Endodermal cell (in vitro differentiated cells): ENCODE measurements at regions not wholly inside any gene's neighbourhood (a gene's known extent, or its start where the extent isn't known, plus 50 kb on each side); places are given as distances from the start of the nearest gene placed in this dataset.

Experiments used
- DNase-seq: peaks from one replicate; pipeline ENCODE4 v3.0.0-alpha.2; 2017
- H3K27ac ChIP-seq: 2 replicates; pipeline ENCODE4 v1.5.1; 2013; ENCODE audit warnings: mild to moderate bottlenecking, low read depth, low read length, moderate library complexity
- H3K27me3 ChIP-seq: 2 replicates; pipeline ENCODE4 v1.6.1; 2013; ENCODE audit warnings: mild to moderate bottlenecking, low read length, moderate library complexity; ENCODE audit not compliant: insufficient read depth, control insufficient read depth, poor library complexity, severe bottlenecking
- H3K36me3 ChIP-seq: 2 replicates; pipeline ENCODE4 v1.7.0; 2013; ENCODE audit warnings: mild to moderate bottlenecking, low read length, moderate library complexity; ENCODE audit not compliant: control insufficient read depth, insufficient read depth
- H3K4me1 ChIP-seq: one replicate; pipeline ENCODE4 v1.7.0; 2013; ENCODE audit warnings: low read length; ENCODE audit not compliant: control insufficient read depth, insufficient read depth
- H3K4me3 ChIP-seq: 2 replicates; pipeline ENCODE4 v1.5.1; 2013; ENCODE audit warnings: mild to moderate bottlenecking, low read length, moderate library complexity
- H3K9ac ChIP-seq: 2 replicates; pipeline ENCODE4 v1.6.1; 2013; ENCODE audit warnings: mild to moderate bottlenecking, low read length, moderate library complexity; ENCODE audit not compliant: poor library complexity, severe bottlenecking; ENCODE audit errors: extremely low read depth
- H3K9me3 ChIP-seq: 2 replicates; pipeline ENCODE4 v1.6.1; 2013; ENCODE audit warnings: mild to moderate bottlenecking, low read length, moderate library complexity; ENCODE audit not compliant: control insufficient read depth
- H3K27ac Mint-ChIP-seq: 2 replicates; pipeline ENCODE4 v1.8.0; 2020; ENCODE audit warnings: mixed read lengths
- H3K27me3 Mint-ChIP-seq: 2 replicates; pipeline ENCODE4 v1.8.0; 2021; ENCODE audit warnings: mild to moderate bottlenecking, mixed read lengths; ENCODE audit not compliant: insufficient read depth
- H3K36me3 Mint-ChIP-seq: 2 replicates; pipeline ENCODE4 v1.8.0; 2020; ENCODE audit warnings: low read depth, mixed read lengths
- H3K4me1 Mint-ChIP-seq: 2 replicates; pipeline ENCODE4 v1.8.0; 2020; ENCODE audit warnings: mixed read lengths
- H3K4me3 Mint-ChIP-seq: 2 replicates; pipeline ENCODE4 v1.8.0; 2020; ENCODE audit warnings: mild to moderate bottlenecking, moderate library complexity, mixed read lengths
- H3K9me3 Mint-ChIP-seq: 2 replicates; pipeline ENCODE4 v1.8.0; 2020; ENCODE audit warnings: mild to moderate bottlenecking, mixed read lengths
- WGBS, 2 experiments: methylation state at CpG; one replicate each; pipeline versions ENCODE4 v1.1.5 to v1.1.7; 2013; ENCODE audit warnings: missing lambda C conversion rate in 2 of 2, mixed read lengths in 1 of 2; ENCODE audit not compliant: insufficient coverage in 1 of 2, insufficient read length in 1 of 2; 5-methylcytosine and 5-hydroxymethylcytosine counted together
- TF ChIP-seq, protein P1 (sequence below): fragments of 200-600 bp; sonication (generic); conservative IDR thresholded peaks from 2 replicates; pipeline ENCODE4 v1.5.0; 2021; ENCODE audit warnings: antibody characterized with exemption, mild to moderate bottlenecking

DNA sequence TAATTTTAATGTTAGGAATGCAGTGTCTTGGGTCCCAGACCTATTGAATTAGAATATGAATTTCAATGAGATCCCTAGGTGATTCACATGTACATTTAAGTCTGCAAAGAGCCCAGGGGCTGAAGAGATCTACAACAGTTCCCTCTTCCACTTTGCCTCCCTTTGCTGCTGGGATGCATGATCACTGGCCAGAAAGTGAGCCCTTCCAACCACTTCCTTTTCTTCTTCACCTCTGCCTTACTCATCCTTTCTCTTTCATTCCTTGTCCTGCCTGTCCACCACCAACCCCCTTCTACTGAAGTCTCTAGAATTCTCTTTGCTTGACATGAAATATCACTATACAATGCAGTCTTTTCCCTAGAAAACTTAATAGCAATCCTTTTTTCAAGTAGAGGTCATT lies 222.4 kb upstream of the LRIG1 start:
- H3K27me3 ChIP-seq = no peaks in the 10 kb centered on the region
- Mint-ChIP-seq H3K4me3 (no peak overlapping the region), H3K27me3 (no peaks in the 10 kb centered on the region), H3K36me3 (no peaks in the 10 kb centered on the region), H3K9me3 (no peaks in the 10 kb centered on the region), H3K4me1 (no peaks in the 10 kb centered on the region), H3K27ac (no peak overlapping the region)
- no peaks in the 10 kb centered on the region for H3K4me1 ChIP-seq
- H3K9ac ChIP-seq = no peak overlapping the region
- no peak overlapping the region for H3K27ac ChIP-seq
- no peak overlapping the region for H3K4me3 ChIP-seq
- no peak for DNase-seq
- no peaks in the 10 kb centered on the region for H3K9me3 ChIP-seq
- TF ChIP-seq, protein P1, sequence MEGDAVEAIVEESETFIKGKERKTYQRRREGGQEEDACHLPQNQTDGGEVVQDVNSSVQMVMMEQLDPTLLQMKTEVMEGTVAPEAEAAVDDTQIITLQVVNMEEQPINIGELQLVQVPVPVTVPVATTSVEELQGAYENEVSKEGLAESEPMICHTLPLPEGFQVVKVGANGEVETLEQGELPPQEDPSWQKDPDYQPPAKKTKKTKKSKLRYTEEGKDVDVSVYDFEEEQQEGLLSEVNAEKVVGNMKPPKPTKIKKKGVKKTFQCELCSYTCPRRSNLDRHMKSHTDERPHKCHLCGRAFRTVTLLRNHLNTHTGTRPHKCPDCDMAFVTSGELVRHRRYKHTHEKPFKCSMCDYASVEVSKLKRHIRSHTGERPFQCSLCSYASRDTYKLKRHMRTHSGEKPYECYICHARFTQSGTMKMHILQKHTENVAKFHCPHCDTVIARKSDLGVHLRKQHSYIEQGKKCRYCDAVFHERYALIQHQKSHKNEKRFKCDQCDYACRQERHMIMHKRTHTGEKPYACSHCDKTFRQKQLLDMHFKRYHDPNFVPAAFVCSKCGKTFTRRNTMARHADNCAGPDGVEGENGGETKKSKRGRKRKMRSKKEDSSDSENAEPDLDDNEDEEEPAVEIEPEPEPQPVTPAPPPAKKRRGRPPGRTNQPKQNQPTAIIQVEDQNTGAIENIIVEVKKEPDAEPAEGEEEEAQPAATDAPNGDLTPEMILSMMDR = no peak
- H3K36me3 ChIP-seq = no peaks in the 10 kb centered on the region

DNA sequence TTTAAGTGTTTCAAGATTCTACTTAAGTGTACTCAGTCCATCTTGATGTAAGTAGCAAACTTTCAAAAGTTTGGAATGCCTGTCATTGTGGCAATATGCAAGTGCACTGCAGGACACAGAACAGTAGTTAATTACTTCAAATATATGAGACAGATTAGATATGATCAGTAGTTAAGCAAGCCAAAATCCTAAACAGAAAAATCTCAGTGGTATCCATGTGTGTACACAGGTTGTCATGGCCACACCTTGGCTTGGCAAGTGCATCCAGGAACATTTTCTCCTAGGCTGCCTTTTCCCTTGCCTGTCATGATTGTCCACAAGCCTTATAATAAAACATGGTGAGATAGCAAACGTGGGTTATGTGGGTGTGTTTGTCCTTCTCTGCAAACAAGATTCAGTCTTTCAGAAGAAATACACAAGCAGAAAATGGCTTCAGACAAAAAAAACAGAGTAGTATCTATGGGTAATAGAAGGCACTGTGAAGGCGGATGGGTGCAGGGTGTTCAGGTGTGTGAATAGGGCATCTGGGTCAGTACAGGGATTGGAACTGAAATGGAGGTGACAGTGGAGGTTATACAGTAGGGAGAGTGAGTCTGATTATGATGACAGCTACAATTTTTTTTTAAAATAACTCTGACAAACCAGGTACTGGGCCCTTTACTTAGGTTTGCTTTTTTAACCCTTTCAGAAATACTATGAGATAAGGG lies 229.0 kb upstream of the LRIG1 start:
- Mint-ChIP-seq H3K4me1 (no peaks in the 10 kb centered on the region), H3K36me3 (no peaks in the 10 kb centered on the region), H3K27ac (no peak overlapping the region), H3K27me3 (peaks cover 4% of the 10 kb centered on the region), H3K4me3 (no peak overlapping the region), H3K9me3 (no peaks in the 10 kb centered on the region)
- no peak overlapping the region for H3K27ac ChIP-seq
- DNase-seq = no peak
- H3K9ac ChIP-seq = no peak overlapping the region
- WGBS, 2 experiments = 90 to 94% methylated on average over 2 of the region's 2 CpGs
- H3K4me1 ChIP-seq = no peaks in the 10 kb centered on the region
- no peaks in the 10 kb centered on the region for H3K27me3 ChIP-seq
- no peaks in the 10 kb centered on the region for H3K36me3 ChIP-seq
- no peaks in the 10 kb centered on the region for H3K9me3 ChIP-seq
- TF ChIP-seq, protein P1 = no peak
- no peak overlapping the region for H3K4me3 ChIP-seq

DNA sequence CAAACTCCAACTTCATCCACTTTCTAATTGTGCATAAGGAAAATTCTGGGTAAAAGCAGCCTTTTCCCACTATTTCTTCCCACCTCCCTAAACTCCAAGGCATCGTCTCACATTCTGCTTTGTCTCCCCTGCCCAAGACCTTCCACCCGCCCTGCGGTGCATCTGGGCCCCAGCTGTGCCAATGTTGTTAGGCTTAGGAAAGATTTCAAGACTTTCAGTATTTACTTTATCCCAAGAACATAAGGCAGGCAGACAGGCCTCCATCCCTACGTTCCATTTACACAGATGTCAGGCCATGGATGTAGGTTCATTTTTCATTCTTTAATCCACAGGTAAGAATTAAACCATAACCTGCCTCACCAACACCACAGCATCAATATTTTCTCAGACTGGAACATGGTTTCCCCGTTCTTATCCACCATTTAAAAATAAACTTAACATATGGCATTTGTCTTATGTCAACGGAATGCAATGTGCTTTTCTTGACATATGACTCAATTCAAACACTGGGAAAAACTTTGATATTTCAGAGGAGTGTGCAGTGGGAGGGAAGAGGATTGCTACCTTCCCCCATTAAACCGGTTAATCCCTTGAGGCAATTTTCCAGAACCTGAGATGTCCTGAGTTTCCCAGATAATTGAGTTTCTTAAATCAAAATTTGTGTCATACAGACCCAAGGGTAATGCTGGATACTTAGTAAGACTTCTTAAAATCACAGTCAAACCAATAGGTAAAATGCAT lies 238.0 kb upstream of the LRIG1 start:
- H3K36me3 Mint-ChIP-seq = no peaks in the 10 kb centered on the region
- H3K4me1 Mint-ChIP-seq = no peaks in the 10 kb centered on the region
- Histone ChIP-seq H3K4me1 (no peaks in the 10 kb centered on the region), H3K27ac (no peak overlapping the region), H3K27me3 (no peaks in the 10 kb centered on the region), H3K9me3 (no peaks in the 10 kb centered on the region), H3K4me3 (no peak overlapping the region), H3K36me3 (no peaks in the 10 kb centered on the region), H3K9ac (no peak overlapping the region)
- no peak overlapping the region for H3K4me3 Mint-ChIP-seq
- H3K9me3 Mint-ChIP-seq = no peaks in the 10 kb centered on the region
- no peak overlapping the region for H3K27ac Mint-ChIP-seq
- DNase-seq = no peak
- TF ChIP-seq, protein P1 = no peak
- 94 to 95% methylated on average over 2 to 7 of the region's 7 CpGs for WGBS, 2 experiments
- no peaks in the 10 kb centered on the region for H3K27me3 Mint-ChIP-seq
